ENCODE measurements at regions not wholly inside any gene's neighbourhood (a gene's known extent, or its start where the extent isn't known, plus 50 kb on each side); places are given as distances from the start of the nearest gene placed in this dataset.

DNA sequence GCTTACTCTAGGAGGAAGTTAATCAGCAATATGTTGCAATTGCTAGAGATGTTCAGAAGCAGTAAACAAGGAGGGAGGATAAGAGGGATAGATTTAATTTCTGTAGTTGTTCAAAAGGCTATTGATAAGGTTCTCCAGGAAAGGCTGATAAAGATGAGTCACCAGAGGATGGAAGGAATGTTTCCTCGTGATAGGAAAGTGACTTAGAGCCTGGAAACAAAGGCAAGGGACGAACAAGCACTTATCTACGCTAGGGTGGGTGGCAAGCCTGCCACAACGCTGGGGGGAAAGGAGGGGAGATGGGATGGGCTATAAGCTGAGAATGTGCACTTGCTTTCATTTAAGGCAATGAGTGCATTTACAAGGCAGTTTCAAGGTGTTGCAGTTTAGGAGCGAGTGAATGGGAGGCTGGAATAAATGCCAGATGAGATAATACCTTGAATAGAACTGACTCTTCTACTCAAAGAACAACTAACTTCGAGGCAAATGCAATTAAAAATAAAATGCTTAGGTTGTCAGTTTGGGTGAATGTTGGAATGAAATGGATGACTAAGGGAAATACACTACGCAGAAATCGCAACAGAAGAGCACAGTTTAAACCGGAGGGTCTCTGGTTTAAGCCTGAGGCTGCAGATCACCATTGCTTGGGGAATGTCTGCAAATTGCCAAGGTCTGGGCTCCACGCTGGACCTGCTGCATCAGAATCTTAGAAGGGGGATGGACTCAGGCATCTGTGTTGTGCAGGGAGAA, 76.0 kb upstream of the RBBP6 start (continued):
- TF ChIP-seq, protein P1, sequence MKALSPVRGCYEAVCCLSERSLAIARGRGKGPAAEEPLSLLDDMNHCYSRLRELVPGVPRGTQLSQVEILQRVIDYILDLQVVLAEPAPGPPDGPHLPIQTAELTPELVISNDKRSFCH (CRISPR knock-in tag; IDR thresholded peaks at IDR 0.05), result no peak
- TF ChIP-seq, protein P1 (tag; IDR thresholded peaks at IDR 0.05), result peak; percentile 42; the same call in 1 of the 2 replicates
- TF ChIP-seq SREBF2 (CRISPR knock-in tag; IDR thresholded peaks at IDR 0.05) (no peak), NONO (IDR thresholded peaks at IDR 0.05; ENCODE audit: low read depth in 2 of 2, low read length in 1 of 2) (no peak), ZNF507 (tag; conservative IDR thresholded peaks at IDR 0.05) (no peak), LEF1 (IDR thresholded peaks at IDR 0.05) (0 out of 2 replicates have a peak, but pooled peaks have one; percentile 26), NCOA6 (IDR thresholded peaks at IDR 0.05) (no peak), ZNF217 (CRISPR knock-in tag; IDR thresholded peaks at IDR 0.05) (no peak), MAFG (tag; conservative IDR thresholded peaks at IDR 0.05) (peak; percentile 90), ATF1 (CRISPR knock-in tag; IDR thresholded peaks at IDR 0.05) (no peak), ATF1 (tag; IDR thresholded peaks at IDR 0.05) (no peak), MTA2 (IDR thresholded peaks at IDR 0.05; ENCODE audit: low read depth) (peak; percentile 59), EGR1 (conservative IDR thresholded peaks at IDR 0.05) (peak; percentile 31; the same call in 1 of the 2 replicates), ARNT (IDR thresholded peaks at IDR 0.05) (peak in 1 of 2 experiments; percentile 36; a peak in 1 of 4 replicates), ZNF316 (IDR thresholded peaks at IDR 0.05) (peak; percentile 94), PHB (CRISPR knock-in tag; IDR thresholded peaks at IDR 0.05) (no peak), HNRNPL (IDR thresholded peaks at IDR 0.05; ENCODE audit: low read depth, low read length) (no peak), ZNF184 (CRISPR knock-in tag; IDR thresholded peaks at IDR 0.05) (no peak), NUFIP1 (IDR thresholded peaks at IDR 0.05; ENCODE audit: partially characterized antibody) (no peak), FOXK2 (conservative IDR thresholded peaks at IDR 0.05 in 1 of 2, IDR thresholded peaks at IDR 0.05 in 1 of 2; ENCODE audit: low read depth in 2 of 2) (peak; percentile 57 to 69; a peak in 3 of 4 replicates), HSF4 (CRISPR knock-in tag; IDR thresholded peaks at IDR 0.05; ENCODE audit: borderline replicate concordance) (no peak), MAFF (IDR thresholded peaks at IDR 0.05; ENCODE audit: low read length) (peak; percentile 72; the same call in 1 of the 2 replicates), ZFP36 (IDR thresholded peaks at IDR 0.05; ENCODE audit: low read depth, low read length, partially characterized antibody) (no peak), ZNF780A (CRISPR knock-in tag; IDR thresholded peaks at IDR 0.05) (no peak)
- TF ChIP-seq, protein P2, sequence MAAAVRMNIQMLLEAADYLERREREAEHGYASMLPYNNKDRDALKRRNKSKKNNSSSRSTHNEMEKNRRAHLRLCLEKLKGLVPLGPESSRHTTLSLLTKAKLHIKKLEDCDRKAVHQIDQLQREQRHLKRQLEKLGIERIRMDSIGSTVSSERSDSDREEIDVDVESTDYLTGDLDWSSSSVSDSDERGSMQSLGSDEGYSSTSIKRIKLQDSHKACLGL (CRISPR knock-in tag; IDR thresholded peaks at IDR 0.05; ENCODE audit: borderline replicate concordance, poor library complexity, severe bottlenecking), result no peak
- TF ChIP-seq, protein P3, sequence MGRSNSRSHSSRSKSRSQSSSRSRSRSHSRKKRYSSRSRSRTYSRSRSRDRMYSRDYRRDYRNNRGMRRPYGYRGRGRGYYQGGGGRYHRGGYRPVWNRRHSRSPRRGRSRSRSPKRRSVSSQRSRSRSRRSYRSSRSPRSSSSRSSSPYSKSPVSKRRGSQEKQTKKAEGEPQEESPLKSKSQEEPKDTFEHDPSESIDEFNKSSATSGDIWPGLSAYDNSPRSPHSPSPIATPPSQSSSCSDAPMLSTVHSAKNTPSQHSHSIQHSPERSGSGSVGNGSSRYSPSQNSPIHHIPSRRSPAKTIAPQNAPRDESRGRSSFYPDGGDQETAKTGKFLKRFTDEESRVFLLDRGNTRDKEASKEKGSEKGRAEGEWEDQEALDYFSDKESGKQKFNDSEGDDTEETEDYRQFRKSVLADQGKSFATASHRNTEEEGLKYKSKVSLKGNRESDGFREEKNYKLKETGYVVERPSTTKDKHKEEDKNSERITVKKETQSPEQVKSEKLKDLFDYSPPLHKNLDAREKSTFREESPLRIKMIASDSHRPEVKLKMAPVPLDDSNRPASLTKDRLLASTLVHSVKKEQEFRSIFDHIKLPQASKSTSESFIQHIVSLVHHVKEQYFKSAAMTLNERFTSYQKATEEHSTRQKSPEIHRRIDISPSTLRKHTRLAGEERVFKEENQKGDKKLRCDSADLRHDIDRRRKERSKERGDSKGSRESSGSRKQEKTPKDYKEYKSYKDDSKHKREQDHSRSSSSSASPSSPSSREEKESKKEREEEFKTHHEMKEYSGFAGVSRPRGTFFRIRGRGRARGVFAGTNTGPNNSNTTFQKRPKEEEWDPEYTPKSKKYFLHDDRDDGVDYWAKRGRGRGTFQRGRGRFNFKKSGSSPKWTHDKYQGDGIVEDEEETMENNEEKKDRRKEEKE (IDR thresholded peaks at IDR 0.05; ENCODE audit: borderline replicate concordance in 1 of 2, control insufficient read depth in 1 of 2, low read depth in 2 of 2, low read length in 1 of 2), result no peak
